ENCODE measurements at regions not wholly inside any gene's neighbourhood (a gene's known extent, or its start where the extent isn't known, plus 50 kb on each side); places are given as distances from the start of the nearest gene placed in this dataset.

DNA sequence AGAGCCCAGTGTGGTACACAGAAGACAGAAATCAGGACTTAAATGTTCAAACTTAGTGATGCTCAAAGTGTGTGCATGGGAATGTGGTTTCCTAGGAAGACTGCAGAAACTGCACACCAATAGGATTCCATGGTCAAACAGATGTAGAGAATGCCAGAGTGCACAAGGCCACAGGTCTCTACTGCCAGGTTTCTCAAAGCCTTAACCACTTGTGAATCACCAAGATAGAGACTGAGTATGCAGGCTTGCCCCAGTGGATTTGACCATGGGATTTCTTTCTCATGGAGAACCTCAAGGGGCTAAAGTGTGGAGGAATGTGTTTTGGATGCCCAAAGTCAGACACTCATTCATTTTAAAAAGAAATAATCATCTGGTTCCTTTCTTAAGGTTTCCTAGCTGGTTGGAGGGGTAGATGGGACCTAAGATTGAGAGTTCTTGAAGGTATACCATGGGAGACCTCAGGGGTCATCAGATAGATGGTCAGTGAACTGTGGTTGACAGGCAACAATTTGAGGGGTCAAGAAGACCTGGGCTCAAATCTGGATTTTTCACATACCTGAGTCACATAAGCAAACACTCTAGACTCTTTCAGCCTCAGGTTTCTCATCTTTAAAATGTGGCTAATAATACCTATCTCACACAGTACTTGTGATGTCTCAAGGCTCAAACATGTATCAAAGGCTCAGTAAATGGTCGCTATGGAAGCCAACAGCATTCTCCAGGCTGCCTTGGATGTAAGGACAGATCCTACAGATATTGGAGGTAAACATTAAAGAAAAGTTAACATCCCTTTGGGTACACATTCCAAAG, 81.1 kb downstream of the BOD1 start:
- Histone ChIP-seq H3K36me3 (ENCODE audit: low read depth, low read length) (no peaks in the 10 kb centered on the region), H3K27me3 (ENCODE audit: low read length) (no peaks in the 10 kb centered on the region), H4K20me1 (ENCODE audit: low read length) (no peaks in the 10 kb centered on the region), H3K27ac (ENCODE audit: low read length) (no peak overlapping the region), H3K4me2 (ENCODE audit: low read length) (no peak overlapping the region), H3K4me1 (ENCODE audit: insufficient read depth, low read length) (peaks cover 6% of the 10 kb centered on the region; the same call in 1 of the 2 replicates), H3K79me2 (ENCODE audit: low read length) (no peaks in the 10 kb centered on the region), H3F3A (ENCODE audit: low read length, unreplicated experiment) (no peaks in the 10 kb centered on the region), H2AFZ (ENCODE audit: low read length) (no peak overlapping the region), H3K9me2 (replicated peaks; ENCODE audit: low read length) (no peaks in the 10 kb centered on the region), H3K9ac (ENCODE audit: low read length) (no peak overlapping the region), H3K9me3 (ENCODE audit: low read length) (no peaks in the 10 kb centered on the region), H3K4me3 (ENCODE audit: low read length) (no peak overlapping the region)
- ATAC-seq (no peak), DNase-seq (no peak)
- ChIA-PET POLR2A (ENCODE audit: unreplicated experiment) (no interaction called here), CTCF (no interaction called here)
- intact Hi-C loops (cut with micrococcal nuclease), result no loop called here
- TF ChIP-seq, protein P1, sequence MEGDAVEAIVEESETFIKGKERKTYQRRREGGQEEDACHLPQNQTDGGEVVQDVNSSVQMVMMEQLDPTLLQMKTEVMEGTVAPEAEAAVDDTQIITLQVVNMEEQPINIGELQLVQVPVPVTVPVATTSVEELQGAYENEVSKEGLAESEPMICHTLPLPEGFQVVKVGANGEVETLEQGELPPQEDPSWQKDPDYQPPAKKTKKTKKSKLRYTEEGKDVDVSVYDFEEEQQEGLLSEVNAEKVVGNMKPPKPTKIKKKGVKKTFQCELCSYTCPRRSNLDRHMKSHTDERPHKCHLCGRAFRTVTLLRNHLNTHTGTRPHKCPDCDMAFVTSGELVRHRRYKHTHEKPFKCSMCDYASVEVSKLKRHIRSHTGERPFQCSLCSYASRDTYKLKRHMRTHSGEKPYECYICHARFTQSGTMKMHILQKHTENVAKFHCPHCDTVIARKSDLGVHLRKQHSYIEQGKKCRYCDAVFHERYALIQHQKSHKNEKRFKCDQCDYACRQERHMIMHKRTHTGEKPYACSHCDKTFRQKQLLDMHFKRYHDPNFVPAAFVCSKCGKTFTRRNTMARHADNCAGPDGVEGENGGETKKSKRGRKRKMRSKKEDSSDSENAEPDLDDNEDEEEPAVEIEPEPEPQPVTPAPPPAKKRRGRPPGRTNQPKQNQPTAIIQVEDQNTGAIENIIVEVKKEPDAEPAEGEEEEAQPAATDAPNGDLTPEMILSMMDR (conservative IDR thresholded peaks at IDR 0.05; ENCODE audit: low read depth, low read length), result no peak
- BruUV-seq (replicated peaks), result no TSS peak

- ChIA-PET POLR2A (ENCODE audit: unreplicated experiment) (no interaction called here), CTCF (no interaction called here)
- no peak overlapping the region for H3K4me3 ChIP-seq (ENCODE audit: low read length)
- no peaks in the 10 kb centered on the region for H4K20me1 ChIP-seq (ENCODE audit: low read length)
- no TSS peak for BruUV-seq (replicated peaks)
- H3K9ac ChIP-seq (ENCODE audit: low read length), result no peak overlapping the region
- H3K9me3 ChIP-seq (ENCODE audit: low read length), result no peaks in the 10 kb centered on the region
- no peak overlapping the region for H3K4me2 ChIP-seq (ENCODE audit: low read length)
- no peaks in the 10 kb centered on the region for H3K36me3 ChIP-seq (ENCODE audit: low read depth, low read length)
- H3K9me2 ChIP-seq (replicated peaks; ENCODE audit: low read length), result no peaks in the 10 kb centered on the region
- no peak for DNase-seq
- H2AFZ ChIP-seq (ENCODE audit: low read length), result no peak overlapping the region
- no peaks in the 10 kb centered on the region for H3K79me2 ChIP-seq (ENCODE audit: low read length)
- ATAC-seq, result no peak
- H3K4me1 ChIP-seq (ENCODE audit: insufficient read depth, low read length), result peaks cover 6% of the 10 kb centered on the region; the same call in 1 of the 2 replicates
- TF ChIP-seq EZH2phosphoT487 (IDR thresholded peaks at IDR 0.05; ENCODE audit: borderline replicate concordance, low read length) (no peak), EZH2 (IDR thresholded peaks at IDR 0.05; ENCODE audit: low read length, unreplicated experiment) (no peak)
- TF ChIP-seq, protein P1 (conservative IDR thresholded peaks at IDR 0.05; ENCODE audit: low read depth, low read length), result no peak
- intact Hi-C loops (cut with micrococcal nuclease), result no loop called here
- H3K27ac ChIP-seq (ENCODE audit: low read length), result no peak overlapping the region
- H3F3A ChIP-seq (ENCODE audit: low read length, unreplicated experiment), result no peaks in the 10 kb centered on the region
- no peaks in the 10 kb centered on the region for H3K27me3 ChIP-seq (ENCODE audit: low read length)
These were observed 81.8 kb downstream of the BOD1 start for GRCh38 chr5:173534664-173535063.

DNA sequence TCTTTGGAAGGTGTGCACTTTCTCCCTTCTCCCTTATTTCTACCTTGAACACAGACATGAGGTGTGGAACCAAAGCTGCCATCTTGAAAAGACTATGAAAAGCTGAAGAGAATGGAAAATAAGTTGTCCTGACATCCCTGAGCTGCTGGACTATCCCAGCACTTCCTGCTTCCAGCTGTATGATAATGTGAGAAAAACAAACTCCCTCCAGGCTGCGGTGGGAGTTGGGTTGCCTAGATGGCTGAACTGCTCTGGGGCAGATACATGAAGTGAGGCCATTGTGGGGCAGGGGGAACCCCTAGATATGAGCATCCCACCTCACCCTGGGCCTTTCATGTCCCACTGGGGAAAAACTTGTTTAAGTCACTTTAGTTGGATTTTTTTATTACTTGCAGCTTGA, 82.4 kb downstream of the BOD1 start:
- CTCF ChIA-PET, result no interaction called here
- intact Hi-C loops (cut with micrococcal nuclease), result no loop called here
- H3K79me2 ChIP-seq (ENCODE audit: low read length), result no peaks in the 10 kb centered on the region

More for the DNA sequence above, 82.4 kb downstream of the BOD1 start:
- DNase-seq, result no peak
- Histone ChIP-seq H3K4me2 (ENCODE audit: low read length) (no peak overlapping the region), H2AFZ (ENCODE audit: low read length) (no peak overlapping the region), H3K27me3 (ENCODE audit: low read length) (no peaks in the 10 kb centered on the region), H3K27ac (ENCODE audit: low read length) (no peak overlapping the region), H3K9ac (ENCODE audit: low read length) (no peak overlapping the region), H3K36me3 (ENCODE audit: low read depth, low read length) (no peaks in the 10 kb centered on the region), H4K20me1 (ENCODE audit: low read length) (no peaks in the 10 kb centered on the region), H3K4me1 (ENCODE audit: insufficient read depth, low read length) (peaks cover 6% of the 10 kb centered on the region; the same call in 1 of the 2 replicates), H3K9me2 (replicated peaks; ENCODE audit: low read length) (no peaks in the 10 kb centered on the region), H3K9me3 (ENCODE audit: low read length) (no peaks in the 10 kb centered on the region), H3F3A (ENCODE audit: low read length, unreplicated experiment) (no peaks in the 10 kb centered on the region), H3K4me3 (ENCODE audit: low read length) (no peak overlapping the region)
- ATAC-seq, result no peak
- TF ChIP-seq EZH2phosphoT487 (IDR thresholded peaks at IDR 0.05; ENCODE audit: borderline replicate concordance, low read length) (no peak), EZH2 (IDR thresholded peaks at IDR 0.05; ENCODE audit: low read length, unreplicated experiment) (no peak)
- TF ChIP-seq, protein P1 (conservative IDR thresholded peaks at IDR 0.05; ENCODE audit: low read depth, low read length), result no peak
- POLR2A ChIA-PET (ENCODE audit: unreplicated experiment), result no interaction called here
- BruUV-seq (replicated peaks), result no TSS peak

All from PC-3 (cell line).